Adrenal gland (tissue), 9 donors: ENCODE measurements at regions not wholly inside any gene's neighbourhood (a gene's known extent, or its start where the extent isn't known, plus 50 kb on each side); places are given as distances from the start of the nearest gene placed in this dataset.
"Not testable (repeated sequence)": the region's sequence is repeated elsewhere in the genome, so short reads cannot be mapped to it uniquely, and the experiment has no call there.

Source experiments
- DNase-seq, 7 donors: peaks; one replicate each; pipeline ENCODE4 v3.0.0-alpha.2; 2019 to 2020
- H3K27ac ChIP-seq, 5 donors: fragments of 200-600 bp; sonication (generic) in 4 of 5; 1 replicate in 3 of 5; 2 replicates in 2 of 5; pipeline versions ENCODE4 v1.5.1 to v1.8.0; 2016 to 2020; ENCODE audit warnings: mild to moderate bottlenecking in 1 of 5
- H3K27me3 ChIP-seq: fragments of 200-600 bp; 2 replicates; pipeline ENCODE4 v1.8.0; 2021
- H3K36me3 ChIP-seq, 2 donors: fragments of 200-600 bp; replicated peaks in 1 of 2; 1 replicate in 1 of 2; 2 replicates in 1 of 2; pipeline versions ENCODE4 v1.5.1 to v1.8.0; 2018 to 2022
- H3K4me1 ChIP-seq, 2 donors: fragments of 200-600 bp; replicated peaks in 1 of 2; 1 replicate in 1 of 2; 2 replicates in 1 of 2; pipeline versions ENCODE4 v1.5.1 to v1.8.0; 2018 to 2021
- H3K4me3 ChIP-seq, 4 donors: fragments of 200-600 bp; sonication (generic) in 3 of 4; one replicate each; pipeline ENCODE4 v1.5.1; 2016 to 2018
- H3K9me3 ChIP-seq, 3 donors: fragments of 200-600 bp; sonication (generic) in 1 of 3; replicated peaks in 1 of 3; 1 replicate in 2 of 3; 2 replicates in 1 of 3; pipeline versions ENCODE4 v1.5.1 to v1.8.0; 2016 to 2021
- WGBS, 4 donors: extraction: QIAGEN DNeasy Blood & Tissue Kit in 2 of 4; methylation state at CpG; one replicate each; pipeline versions ENCODE4 v1.1.5 to v1.1.7; 2013 to 2017; 5-methylcytosine and 5-hydroxymethylcytosine counted together
- intact Hi-C, 2 donors: fragments of 100-400 bp; cut with DNase I; formaldehyde crosslinking; loops; one replicate each; pipeline versions ENCODE4 v1.14.1 to v1.15.0; 2022 to 2023
- donor health status: healthy with polysubstance abuse.
- donor health status: Bipolar disorder and iron deficiency.
- donor health status: DM: yes; HTN: yes; CAD: no.
- donor health status: DM: no; HTN: no; CAD: no.
- donor health status: DM: no; HTN: no; CAD: no.

DNA sequence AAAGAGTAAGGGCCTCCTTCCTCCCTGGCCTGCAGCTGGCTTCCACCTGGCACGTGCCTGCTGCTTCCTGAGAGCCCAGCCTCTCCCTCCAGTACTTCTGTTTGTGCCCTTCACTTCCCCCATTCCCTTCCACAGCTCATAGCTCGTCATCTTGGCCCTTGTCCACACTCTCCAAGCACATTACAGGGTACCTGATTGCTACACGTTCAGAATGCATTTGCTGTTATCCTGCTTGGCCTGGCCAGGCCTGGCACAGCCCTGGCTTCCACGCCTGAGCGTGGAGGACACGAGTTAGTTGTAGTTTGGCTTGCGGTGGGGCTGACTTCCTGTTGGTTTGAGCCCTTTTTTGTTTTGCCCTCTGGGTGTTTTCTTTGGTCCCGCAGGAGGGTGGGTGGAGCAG, 197.2 kb upstream of the TP53TG3 start:
- H3K4me3 ChIP-seq, H3K4me1 ChIP-seq, intact Hi-C loops, H3K36me3 ChIP-seq, DNase-seq, H3K27ac ChIP-seq, H3K9me3 ChIP-seq, H3K27me3 ChIP-seq: not testable (repeated sequence)
- no CpG with 5 or more reads among the region's 8 CpGs for WGBS, 4 donors

DNA sequence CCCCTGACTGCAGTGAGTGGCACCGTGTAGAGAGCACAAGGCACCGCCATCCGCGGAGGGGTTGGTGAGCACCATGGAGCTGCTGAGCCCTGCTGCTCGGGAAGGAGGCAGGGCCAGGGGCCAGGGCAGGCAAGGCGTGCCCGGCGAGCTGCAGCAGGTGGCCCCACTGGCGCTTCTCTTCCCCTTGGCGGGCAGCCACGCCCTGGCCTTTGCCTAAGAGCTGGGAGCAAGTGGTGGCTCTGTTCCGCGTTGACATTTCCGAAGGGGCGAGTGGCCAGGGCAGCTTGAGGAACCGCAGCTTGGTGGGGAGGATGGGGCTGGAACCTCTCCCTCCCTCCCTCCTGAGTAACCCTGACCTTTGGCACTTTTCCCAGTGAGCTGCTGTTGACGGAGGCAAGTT, 194.7 kb upstream of the TP53TG3 start:
- H3K27ac ChIP-seq, DNase-seq, H3K27me3 ChIP-seq, intact Hi-C loops, H3K4me3 ChIP-seq, H3K4me1 ChIP-seq, H3K9me3 ChIP-seq, H3K36me3 ChIP-seq: not testable (repeated sequence)
- WGBS, 4 donors, result no CpG with 5 or more reads among the region's 17 CpGs

- H3K4me1 ChIP-seq, intact Hi-C loops, H3K4me3 ChIP-seq, H3K27me3 ChIP-seq, H3K27ac ChIP-seq, H3K36me3 ChIP-seq, DNase-seq, H3K9me3 ChIP-seq: not testable (repeated sequence)
- 80 to 88% methylated on average over 3 to 6 of the region's 8 CpGs; no CpG with 5 or more reads in 2 of the 4 donors for WGBS, 4 donors
These were observed 192.4 kb upstream of the TP53TG3 start for GRCh38 chr16:32868334-32868733.

DNA sequence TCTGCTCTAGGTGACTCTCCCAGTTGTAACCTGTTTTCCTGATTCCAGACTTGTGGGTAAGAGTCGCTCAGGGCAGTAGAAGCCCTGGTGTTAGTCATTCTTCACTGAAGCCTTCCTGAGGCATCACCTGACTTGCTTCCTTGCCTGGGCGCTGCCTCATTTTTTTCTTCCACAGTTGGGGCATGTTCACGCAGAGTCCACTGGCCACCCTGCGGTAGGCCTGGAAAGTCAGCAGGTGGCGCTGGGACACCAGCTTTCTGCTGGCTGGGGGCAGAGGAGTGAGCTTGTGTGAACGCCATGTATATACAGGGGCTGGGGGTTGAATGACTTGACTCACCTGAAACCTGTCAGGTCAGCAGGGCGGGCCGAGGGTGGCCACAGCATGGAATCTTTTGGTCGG, 189.3 kb upstream of the TP53TG3 start:
- H3K9me3 ChIP-seq, intact Hi-C loops, DNase-seq, H3K4me1 ChIP-seq, H3K4me3 ChIP-seq, H3K27ac ChIP-seq, H3K27me3 ChIP-seq, H3K36me3 ChIP-seq: not testable (repeated sequence)
- no CpG with 5 or more reads among the region's 9 CpGs for WGBS, 4 donors

DNA sequence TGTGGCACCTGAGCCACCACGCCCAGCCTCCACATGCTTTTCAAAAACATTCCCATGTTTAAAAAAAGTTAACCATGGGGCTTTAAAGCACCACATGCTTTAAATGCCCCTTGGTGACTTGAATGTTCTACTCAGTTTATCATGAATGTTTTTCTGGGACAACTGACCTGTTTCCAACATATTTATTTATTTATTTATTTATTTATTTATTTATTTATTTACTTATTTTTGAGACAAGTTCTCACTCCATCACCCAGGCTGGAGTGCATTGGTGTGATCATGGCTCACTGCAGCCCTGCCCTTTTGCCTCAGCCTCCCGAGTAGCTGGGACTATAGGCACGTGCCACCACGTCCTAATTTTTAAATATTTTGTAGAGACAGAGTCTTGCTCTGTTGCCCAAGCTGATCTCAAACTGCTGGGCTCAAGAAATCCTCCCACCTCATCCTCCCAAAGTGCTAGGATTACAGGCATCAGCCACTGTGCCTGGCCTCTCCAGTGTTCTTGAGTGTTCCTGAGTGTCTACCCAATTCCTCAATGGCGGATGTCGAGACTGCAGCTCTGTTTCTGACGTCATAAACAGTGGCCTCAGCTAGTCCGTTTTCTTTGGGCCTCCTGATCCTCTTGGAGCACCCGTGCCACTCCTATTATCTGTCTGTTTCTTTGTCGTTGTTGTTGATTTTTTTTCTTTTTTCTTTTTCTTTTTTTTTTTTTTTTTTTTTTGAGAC, 185.7 kb upstream of the TP53TG3 start:
- H3K27ac ChIP-seq, H3K4me1 ChIP-seq, H3K36me3 ChIP-seq, DNase-seq, H3K4me3 ChIP-seq, H3K27me3 ChIP-seq, H3K9me3 ChIP-seq, intact Hi-C loops: not testable (repeated sequence)
- WGBS, 4 donors, result 67 to 86% (median 80%) methylated on average over 5 to 9 of the region's 10 CpGs

DNA sequence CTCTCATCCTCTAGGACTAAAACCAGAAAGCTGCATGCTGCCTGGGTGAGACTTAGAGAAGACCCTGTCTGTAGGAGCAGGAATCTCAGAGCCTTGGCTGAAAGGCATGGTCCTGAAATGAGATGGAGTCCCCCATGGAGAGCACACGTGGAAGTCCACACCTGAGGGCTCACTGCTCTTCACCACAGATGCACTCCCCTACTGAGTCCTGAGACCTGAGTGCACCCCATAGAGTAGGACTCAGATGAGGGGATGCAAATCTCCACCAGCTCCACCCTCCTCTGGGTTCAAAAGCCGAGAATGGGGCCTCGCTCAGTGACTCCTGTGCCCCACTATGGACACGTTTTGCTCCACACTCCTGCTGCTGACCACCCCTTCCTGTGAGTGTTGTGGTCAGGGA, 171.4 kb upstream of the TP53TG3 start:
- H3K27me3 ChIP-seq, intact Hi-C loops, H3K4me3 ChIP-seq, H3K4me1 ChIP-seq, H3K9me3 ChIP-seq, H3K27ac ChIP-seq, H3K36me3 ChIP-seq, DNase-seq: not testable (repeated sequence)
- WGBS, 4 donors, result 39 to 56% (median 47%) methylated on average over 3 of the region's 4 CpGs

DNA sequence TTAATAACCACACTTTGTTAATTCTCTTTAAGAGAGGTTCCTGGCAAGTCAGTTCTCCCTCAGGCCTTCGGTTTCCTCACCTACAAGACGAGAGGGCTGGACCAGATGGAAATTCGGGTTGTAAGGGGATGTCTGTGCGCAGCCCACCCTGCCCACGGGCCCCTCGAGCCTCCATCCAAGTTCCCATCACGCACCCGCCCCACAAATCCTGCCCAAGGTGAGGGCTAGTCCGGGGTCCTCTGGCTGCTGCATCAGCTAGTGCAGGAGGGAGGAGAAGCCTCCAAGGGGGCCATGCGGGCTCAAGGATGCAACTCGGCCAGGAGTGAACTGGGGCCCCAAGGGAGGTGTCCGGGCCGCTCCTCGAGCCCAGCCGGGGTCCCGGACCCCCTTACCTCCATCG, 169.6 kb upstream of the TP53TG3 start:
- H3K4me3 ChIP-seq, H3K36me3 ChIP-seq, intact Hi-C loops, H3K27ac ChIP-seq, H3K4me1 ChIP-seq, H3K27me3 ChIP-seq, DNase-seq, H3K9me3 ChIP-seq: not testable (repeated sequence)
- WGBS, 4 donors, result 61 to 84% (median 73%) methylated on average over 7 to 12 of the region's 17 CpGs

DNA sequence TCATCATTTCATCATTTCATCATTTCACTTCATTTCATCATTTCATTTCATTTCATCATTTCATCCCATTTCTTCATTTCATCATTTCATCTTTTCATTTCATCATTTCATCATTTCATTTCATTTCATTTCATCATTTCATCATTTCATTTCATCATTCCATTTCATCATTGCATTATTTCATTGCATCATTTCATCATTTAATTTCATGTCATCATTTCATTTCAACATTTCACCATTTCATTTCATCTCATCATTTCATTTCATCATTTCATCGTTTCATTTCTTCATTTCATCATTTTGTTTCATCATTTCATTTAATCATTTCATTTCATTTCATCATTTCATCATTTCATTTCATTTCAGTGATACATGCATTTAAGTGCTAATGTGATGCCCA, 166.9 kb upstream of the TP53TG3 start:
- DNase-seq, H3K4me1 ChIP-seq, H3K36me3 ChIP-seq, intact Hi-C loops, H3K27ac ChIP-seq, H3K27me3 ChIP-seq, H3K4me3 ChIP-seq, H3K9me3 ChIP-seq: not testable (repeated sequence)
- 27 to 44% (median 37%) methylated on average over 1 of the region's 1 CpG for WGBS, 4 donors

DNA sequence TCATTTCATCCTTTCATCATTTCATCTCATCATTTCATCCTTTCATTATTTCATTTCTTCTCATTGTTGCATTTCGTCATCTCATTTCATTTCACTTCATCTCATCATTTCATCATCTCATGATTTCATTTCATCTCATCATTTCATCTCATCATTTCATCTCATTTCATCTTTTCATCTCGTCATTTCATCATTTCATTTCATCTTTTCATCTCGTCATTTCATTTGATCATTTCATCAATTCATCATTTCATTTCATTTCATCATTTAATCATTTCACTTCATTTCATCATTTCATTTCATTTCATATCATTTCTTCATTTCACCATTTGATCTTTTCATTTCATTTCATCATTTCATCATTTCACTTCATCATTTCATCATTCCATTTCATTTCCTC, 131.3 kb upstream of the TP53TG3 start:
- H3K9me3 ChIP-seq, H3K4me1 ChIP-seq, intact Hi-C loops: not testable (repeated sequence)

DNA sequence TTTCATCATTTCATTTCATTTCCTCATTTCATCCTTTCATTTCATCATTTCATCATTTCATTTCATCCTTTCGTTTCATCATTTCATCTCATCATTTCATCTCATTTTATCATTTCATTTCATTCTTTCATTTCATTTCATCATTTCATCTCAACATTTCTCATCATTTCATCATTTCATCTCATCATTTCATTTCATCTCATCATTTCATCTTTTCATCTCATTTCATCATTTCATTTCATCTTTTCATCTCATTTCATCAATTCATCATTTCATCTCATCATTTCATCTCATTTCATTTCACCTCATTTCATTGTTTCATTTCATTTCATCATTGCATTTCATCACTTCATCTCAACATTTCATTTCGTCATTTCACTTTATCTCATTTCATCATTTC, 129.7 kb upstream of the TP53TG3 start:
- H3K27ac ChIP-seq, H3K9me3 ChIP-seq, H3K27me3 ChIP-seq, H3K4me1 ChIP-seq, intact Hi-C loops, H3K4me3 ChIP-seq, H3K36me3 ChIP-seq, DNase-seq: not testable (repeated sequence)
- 44 to 79% (median 66%) methylated on average over 1 to 2 of the region's 2 CpGs for WGBS, 4 donors

More for the DNA sequence above, 131.3 kb upstream of the TP53TG3 start:
- DNase-seq, H3K36me3 ChIP-seq, H3K4me3 ChIP-seq, H3K27me3 ChIP-seq, H3K27ac ChIP-seq: not testable (repeated sequence)
- 71 to 84% (median 81%) methylated on average over 3 of the region's 3 CpGs for WGBS, 4 donors
